ENCODE measurements at regions not wholly inside any gene's neighbourhood (a gene's known extent, or its start where the extent isn't known, plus 50 kb on each side); places are given as distances from the start of the nearest gene placed in this dataset.

DNA sequence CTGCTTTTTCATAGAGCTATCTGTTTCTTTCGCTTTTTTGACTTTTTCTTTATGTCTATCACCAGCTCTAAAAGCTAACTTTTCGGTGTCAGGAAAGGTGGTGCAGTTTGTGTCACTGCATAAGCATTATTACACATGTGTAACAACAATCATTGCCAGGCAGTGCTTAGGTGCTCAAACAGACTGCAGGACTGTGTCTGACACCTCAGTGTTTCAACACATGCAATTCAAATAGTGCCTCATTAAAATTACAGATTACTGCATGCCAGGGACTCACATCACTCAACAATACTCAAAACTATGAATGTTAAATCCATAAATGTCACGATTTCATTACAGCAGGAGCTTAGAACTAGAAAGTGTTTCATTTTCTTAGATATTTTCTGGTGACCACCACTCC is 265.3 kb upstream of the SMIM30 start (continued):
- TF ChIP-seq ZNF219 (CRISPR knock-in tag; IDR thresholded peaks at IDR 0.05; ENCODE audit: borderline replicate concordance) = no peak
- TF ChIP-seq GTF2I (CRISPR knock-in tag; conservative IDR thresholded peaks at IDR 0.05) = no peak
- TF ChIP-seq ESRRA (CRISPR knock-in tag; IDR thresholded peaks at IDR 0.05; ENCODE audit: borderline replicate concordance) = no peak
- no peak for TF ChIP-seq FOXP1 (CRISPR knock-in tag; IDR thresholded peaks at IDR 0.05; ENCODE audit: borderline replicate concordance)

DNA sequence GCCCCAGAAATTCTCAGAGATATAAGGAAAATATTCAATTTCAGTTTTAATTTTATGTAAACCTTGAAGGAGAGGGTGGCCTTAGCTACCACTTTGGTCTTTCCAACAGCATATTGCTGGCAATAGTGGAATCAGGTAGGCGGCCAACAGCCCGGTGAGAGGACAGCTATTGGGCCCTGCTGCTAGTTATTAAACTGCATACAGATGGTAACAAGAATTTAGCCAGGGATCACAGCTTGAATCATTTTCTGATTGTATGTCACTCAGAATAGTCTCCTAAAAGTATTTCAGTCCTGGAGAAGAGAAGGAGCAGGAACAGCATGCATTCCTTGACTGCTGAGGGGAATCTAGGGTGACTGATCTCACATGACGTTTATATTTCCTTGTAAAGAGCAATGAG is 261.4 kb upstream of the SMIM30 start:
- no peak overlapping the region for H3K4me3 Mint-ChIP-seq
- H3K9me3 Mint-ChIP-seq = no peaks in the 10 kb centered on the region
- ATAC-seq = no peak
- H3K36me3 Mint-ChIP-seq = no peaks in the 10 kb centered on the region
- no peaks in the 10 kb centered on the region for H3K4me1 Mint-ChIP-seq
- H3K27me3 Mint-ChIP-seq (ENCODE audit: low read depth) = peaks cover 48% of the 10 kb centered on the region
- no peak for DNase-seq (ENCODE audit: low spot score)
- POLR2A ChIA-PET = no interaction called here
- CTCF ChIA-PET = no interaction called here
- no peak overlapping the region for H3K27ac Mint-ChIP-seq
- TF ChIP-seq PREB (CRISPR knock-in tag; IDR thresholded peaks at IDR 0.05; ENCODE audit: borderline replicate concordance) = no peak
- TF ChIP-seq ARID4B (CRISPR knock-in tag; IDR thresholded peaks at IDR 0.05; ENCODE audit: borderline replicate concordance) = no peak
- TF ChIP-seq CDX4 (CRISPR knock-in tag; IDR thresholded peaks at IDR 0.05; ENCODE audit: borderline replicate concordance) = no peak
- TF ChIP-seq OVOL2 (CRISPR knock-in tag; IDR thresholded peaks at IDR 0.05; ENCODE audit: borderline replicate concordance) = no peak
- no peak for TF ChIP-seq AR (CRISPR knock-in tag; IDR thresholded peaks at IDR 0.05)
- TF ChIP-seq TP53 (CRISPR knock-in tag; IDR thresholded peaks at IDR 0.05) = no peak
- no peak for TF ChIP-seq NFYB (CRISPR knock-in tag; conservative IDR thresholded peaks at IDR 0.05; ENCODE audit: low read depth)
- TF ChIP-seq RELA (CRISPR knock-in tag; IDR thresholded peaks at IDR 0.05; ENCODE audit: borderline replicate concordance) = no peak
- TF ChIP-seq ZNF423 (CRISPR knock-in tag; IDR thresholded peaks at IDR 0.05) = no peak
- no peak for TF ChIP-seq ATF6 (CRISPR knock-in tag; IDR thresholded peaks at IDR 0.05)
- TF ChIP-seq TEAD4 (CRISPR knock-in tag; IDR thresholded peaks at IDR 0.05) = no peak
- no peak for TF ChIP-seq NR1H2 (CRISPR knock-in tag; IDR thresholded peaks at IDR 0.05)
- TF ChIP-seq TCF7 (CRISPR knock-in tag; IDR thresholded peaks at IDR 0.05; ENCODE audit: low read depth) = no peak
- no peak for TF ChIP-seq KAT7 (CRISPR knock-in tag; IDR thresholded peaks at IDR 0.05; ENCODE audit: borderline replicate concordance)
- TF ChIP-seq, protein P1, sequence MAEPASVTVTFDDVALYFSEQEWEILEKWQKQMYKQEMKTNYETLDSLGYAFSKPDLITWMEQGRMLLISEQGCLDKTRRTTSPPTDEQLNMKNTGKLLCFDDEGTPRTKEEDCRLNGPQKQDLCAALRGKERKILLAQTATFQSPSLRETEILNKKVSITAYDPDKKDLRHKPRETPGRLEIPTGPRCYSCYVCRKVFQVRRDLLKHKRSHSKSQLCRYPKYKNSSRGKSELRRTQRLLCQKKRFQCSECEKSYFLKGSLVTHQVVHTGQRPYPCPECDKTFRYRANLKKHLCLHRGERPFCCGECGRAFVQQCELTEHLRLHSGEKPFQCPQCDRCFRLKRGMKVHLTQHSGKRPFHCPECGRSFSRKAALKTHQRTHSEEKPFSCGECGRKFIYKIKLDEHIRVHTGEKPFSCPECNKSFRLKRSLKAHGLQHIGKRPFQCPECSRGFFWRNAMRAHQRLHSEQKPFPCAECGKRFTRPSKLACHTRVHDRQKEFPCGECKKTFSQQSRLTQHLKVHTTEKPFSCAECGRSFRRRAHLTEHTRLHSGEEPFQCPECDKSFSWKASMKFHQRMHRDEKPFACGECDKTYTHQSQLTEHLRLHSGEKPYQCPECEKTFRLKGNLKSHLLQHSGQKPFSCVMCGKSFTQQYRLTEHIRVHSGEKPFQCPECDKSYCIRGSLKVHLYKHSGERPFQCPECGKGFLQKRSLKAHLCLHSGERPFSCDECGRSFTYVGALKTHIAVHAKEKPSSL (CRISPR knock-in tag; conservative IDR thresholded peaks at IDR 0.05) = no peak
- TF ChIP-seq ZNF671 (CRISPR knock-in tag; IDR thresholded peaks at IDR 0.05) = no peak
- TF ChIP-seq ETV6 (CRISPR knock-in tag; IDR thresholded peaks at IDR 0.05) = no peak
- TF ChIP-seq SP1 (CRISPR knock-in tag; conservative IDR thresholded peaks at IDR 0.05) = no peak
- no peak for TF ChIP-seq GTF2I (CRISPR knock-in tag; conservative IDR thresholded peaks at IDR 0.05)

Data from WTC11 (cell line).